K562 (cell line): ENCODE measurements at regions not wholly inside any gene's neighbourhood (a gene's known extent, or its start where the extent isn't known, plus 50 kb on each side); places are given as distances from the start of the nearest gene placed in this dataset.

Experiments used
- ATAC-seq: fragments of 200-7000 bp; cut with Tn5 transposase; 3 replicates; pipeline ENCODE4 v1.9.1; 2020; ENCODE audit warnings: moderate library complexity
- BruUV-seq: library from RNA; stranded (reverse); fragments of 400-500 nt; replicated peaks from 2 replicates; lab custom pipeline; 2021; lab: Mats Ljungman, UMichigan
- CTCF ChIA-PET: fragments of 300-600 bp; formaldehyde crosslinking; extraction: SDS; loops from one replicate; lab custom pipeline; 2021; ENCODE audit warnings: low intra/inter-chr PET ratio; lab: Yijun Ruan, JAX
- POLR2A ChIA-PET: fragments of 300-600, 350-650 bp; sonication (Branson Sonifier 250); formaldehyde crosslinking; extraction: SDS; loops from one replicate; lab custom pipeline; 2021; ENCODE audit warnings: antibody characterized with exemption, inconsistent platforms; lab: Yijun Ruan, JAX
- DNase-seq, 4 experiments: peaks; one replicate each; pipeline versions ENCODE4 v3.0.0 to v3.0.0-alpha.2; 2011 to 2018; ENCODE audit warnings: low spot score in 3 of 4, mixed read lengths in 3 of 4; ENCODE audit errors: extremely low read depth in 1 of 4
- FAIRE-seq: peaks from 2 replicates; lab custom pipeline; 2011; peaks lifted over from hg19 to GRCh38; lab: Jason Lieb, UNC
- H2AFZ ChIP-seq: 2 replicates; pipeline ENCODE4 v1.6.0; 2011; ENCODE audit warnings: low read depth, low read length, control low read depth, inconsistent platforms
- H3K27ac ChIP-seq: fragments of 200-600 bp; 3 replicates; pipeline ENCODE4 v1.8.0; 2011; ENCODE audit warnings: low read depth, mild to moderate bottlenecking, control low read depth, inconsistent platforms, low read length, moderate library complexity, mixed read lengths; ENCODE audit errors: extremely low read depth
- H3K27me3 ChIP-seq, 2 experiments: fragments of 300-600 bp in 1 of 2; 2 replicates in 1 of 2; 3 replicates in 1 of 2; pipeline versions ENCODE4 v1.6.0 to v1.8.0; 2011; ENCODE audit warnings: inconsistent platforms in 2 of 2, low read length in 2 of 2, mild to moderate bottlenecking in 1 of 2, mixed read lengths in 1 of 2, moderate library complexity in 1 of 2; ENCODE audit not compliant: control insufficient read depth in 2 of 2, insufficient read depth in 2 of 2
- H3K36me3 ChIP-seq: fragments of 300-600 bp; 3 replicates; pipeline ENCODE4 v1.8.0; 2011; ENCODE audit warnings: mild to moderate bottlenecking, low read length, inconsistent platforms; ENCODE audit not compliant: control insufficient read depth, insufficient read depth
- H3K4me1 ChIP-seq, 2 experiments: fragments of 200-600 bp in 1 of 2; replicated peaks in 1 of 2; 2 replicates in 1 of 2; 3 replicates in 1 of 2; pipeline versions ENCODE4 v1.5.1 to v1.8.0; 2011; ENCODE audit warnings: inconsistent platforms in 2 of 2, low read length in 2 of 2, mild to moderate bottlenecking in 1 of 2, mixed read lengths in 1 of 2, moderate library complexity in 1 of 2; ENCODE audit not compliant: control insufficient read depth in 2 of 2, insufficient read depth in 2 of 2
- H3K4me2 ChIP-seq: 2 replicates; pipeline ENCODE4 v1.6.1; 2011; ENCODE audit warnings: low read length, control low read depth, inconsistent platforms, mixed read lengths; ENCODE audit not compliant: insufficient read depth
- H3K4me3 ChIP-seq: fragments of 200-600 bp; sonication (generic), shearing (Covaris generic); 2 replicates; pipeline ENCODE4 v1.5.1; 2016; ENCODE audit warnings: control low read depth, inconsistent platforms
- H3K79me2 ChIP-seq: fragments of 200-600 bp; 3 replicates; pipeline ENCODE4 v1.8.0; 2011; ENCODE audit warnings: low read length, inconsistent platforms; ENCODE audit not compliant: control insufficient read depth, insufficient read depth
- H3K9ac ChIP-seq, 2 experiments: 2 replicates each; pipeline versions ENCODE4 v1.6.0 to v1.6.1; 2011; ENCODE audit warnings: low read depth in 2 of 2, low read length in 2 of 2, control low read depth in 1 of 2, inconsistent platforms in 1 of 2, mild to moderate bottlenecking in 1 of 2, mixed read lengths in 1 of 2; ENCODE audit not compliant: insufficient read depth in 1 of 2
- H3K9me1 ChIP-seq: one replicate; pipeline ENCODE4 v1.6.0; 2011; ENCODE audit warnings: inconsistent platforms, mild to moderate bottlenecking, low read length, moderate library complexity; ENCODE audit not compliant: control insufficient read depth, insufficient read depth
- H3K9me3 ChIP-seq: replicated peaks from 2 replicates; pipeline ENCODE4 v1.5.1; 2011; ENCODE audit warnings: low read depth, low read length, inconsistent platforms; ENCODE audit not compliant: control insufficient read depth, insufficient read depth
- H4K20me1 ChIP-seq: replicated peaks from 2 replicates; pipeline ENCODE4 v1.6.1; 2011; ENCODE audit warnings: low read length, inconsistent platforms, mixed read lengths; ENCODE audit not compliant: control insufficient read depth, insufficient read depth
- EHMT2 ChIP-seq: fragments of 450-650 bp; IDR thresholded peaks from 2 replicates; pipeline ENCODE4 v1.6.1; 2018; ENCODE audit warnings: antibody characterized with exemption
- MCM7 ChIP-seq, 2 experiments: fragments of 450-650 bp; IDR thresholded peaks; 2 replicates each; pipeline ENCODE4 v1.6.1; 2016 to 2018
- OTX1 ChIP-seq: fragments of 450-650 bp; formaldehyde crosslinking; IDR thresholded peaks from 2 replicates; pipeline ENCODE4 v1.4.0; 2022; ENCODE audit warnings: mild to moderate bottlenecking
- ZNF165 ChIP-seq: fragments of 250-450 bp; sonication (Bioruptor Pico); IDR thresholded peaks from 2 replicates; pipeline ENCODE4 v1.4.0; 2020; ENCODE audit warnings: borderline replicate concordance
- ZNF431 ChIP-seq: sonication (generic); formaldehyde crosslinking; IDR thresholded peaks from 2 replicates; pipeline ENCODE4 v1.8.0; 2022; ENCODE audit warnings: mild to moderate bottlenecking, missing genetic modification reagents
- WGBS: fragments of 100-300 bp; shearing (Covaris generic); methylation state at CpG from one replicate; pipeline ENCODE4 v1.1.6; 2016; ENCODE audit warnings: low coverage, mixed read lengths; ENCODE audit not compliant: insufficient coverage; ENCODE audit errors: missing lambda C conversion rate; 5-methylcytosine and 5-hydroxymethylcytosine counted together
- in situ Hi-C: fragments of 300-500 bp; cut with MboI; formaldehyde crosslinking; loops from 4 replicates; pipeline ENCODE4 v1.15.0; 2018; ENCODE audit warnings: inconsistent platforms, mixed read lengths
- intact Hi-C: fragments of 100-400 bp; cut with micrococcal nuclease; formaldehyde crosslinking; loops from 2 replicates; pipeline ENCODE4 v1.14.2; 2022
- TF ChIP-seq, protein P1 (sequence below): fragments of 450-650 bp; conservative IDR thresholded peaks from 2 replicates; pipeline ENCODE4 v1.6.1; 2016; ENCODE audit warnings: missing genetic modification characterization, low read depth, mild to moderate bottlenecking, control low read depth, missing compliant biosample characterization

DNA sequence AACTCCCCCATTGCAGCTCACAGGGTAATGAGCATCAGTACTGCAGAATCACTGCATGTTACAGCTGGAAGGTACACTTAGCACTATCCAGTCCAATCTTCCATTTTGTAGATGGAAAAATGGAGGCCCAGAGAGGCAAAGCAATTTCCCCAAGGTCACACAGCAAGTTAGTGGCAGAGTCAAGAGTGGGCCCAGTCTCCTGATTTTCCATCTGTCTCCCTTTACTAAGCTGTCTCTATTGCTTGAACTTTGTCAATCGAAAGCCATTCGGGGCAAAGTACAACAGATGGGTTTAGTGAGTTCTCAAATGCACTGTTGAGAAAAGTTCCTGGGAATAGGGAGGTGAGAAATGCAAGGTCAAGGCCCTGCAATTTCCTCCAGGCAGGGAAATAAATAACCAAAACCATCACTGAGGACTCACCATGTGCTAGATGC, 50.4 kb upstream of the IFFO2 start:
- DNase-seq: peak in 1 of 4 experiments; percentile 3
- Histone ChIP-seq H3K27ac (no peak overlapping the region), H2AFZ (no peak overlapping the region), H4K20me1 (peaks cover 11% of the 10 kb centered on the region), H3K9ac (no peak overlapping the region), H3K36me3 (no peaks in the 10 kb centered on the region), H3K79me2 (no peaks in the 10 kb centered on the region), H3K4me2 (no peak overlapping the region), H3K9me3 (no peaks in the 10 kb centered on the region), H3K9me1 (no peaks in the 10 kb centered on the region), H3K4me3 (no peak overlapping the region), H3K4me1 (peaks cover 3 to 20% of the 10 kb centered on the region in 2 experiments; a peak in 3 of 5 replicates), H3K27me3 (peaks cover 21 to 43% of the 10 kb centered on the region in 2 experiments)
- FAIRE-seq: no peak
- ChIA-PET CTCF (no interaction called here), POLR2A (interaction anchor here (0.5 kb wide), 1 partner anchor 1614 kb away, joined by 4 read pairs; no protein-coding TSS in a partner anchor)
- ATAC-seq: no peak
- TF ChIP-seq ZNF431 (CRISPR knock-in tag) (no peak), EHMT2 (no peak), ZNF165 (no peak), OTX1 (CRISPR knock-in tag) (no peak), MCM7 (IDR thresholded peaks at IDR 0.05) (no peak)
- TF ChIP-seq, protein P1, sequence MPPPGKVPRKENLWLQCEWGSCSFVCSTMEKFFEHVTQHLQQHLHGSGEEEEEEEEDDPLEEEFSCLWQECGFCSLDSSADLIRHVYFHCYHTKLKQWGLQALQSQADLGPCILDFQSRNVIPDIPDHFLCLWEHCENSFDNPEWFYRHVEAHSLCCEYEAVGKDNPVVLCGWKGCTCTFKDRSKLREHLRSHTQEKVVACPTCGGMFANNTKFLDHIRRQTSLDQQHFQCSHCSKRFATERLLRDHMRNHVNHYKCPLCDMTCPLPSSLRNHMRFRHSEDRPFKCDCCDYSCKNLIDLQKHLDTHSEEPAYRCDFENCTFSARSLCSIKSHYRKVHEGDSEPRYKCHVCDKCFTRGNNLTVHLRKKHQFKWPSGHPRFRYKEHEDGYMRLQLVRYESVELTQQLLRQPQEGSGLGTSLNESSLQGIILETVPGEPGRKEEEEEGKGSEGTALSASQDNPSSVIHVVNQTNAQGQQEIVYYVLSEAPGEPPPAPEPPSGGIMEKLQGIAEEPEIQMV (tag): no peak
- 34% methylated on average over 2 of the region's 2 CpGs for WGBS
- intact Hi-C loops: no loop called here
- BruUV-seq: no TSS peak
- in situ Hi-C loops: no loop called here
